Right ventricle myocardium superior (tissue), 1 donor: ENCODE measurements at regions not wholly inside any gene's neighbourhood (a gene's known extent, or its start where the extent isn't known, plus 50 kb on each side); places are given as distances from the start of the nearest gene placed in this dataset.

Experiments
- ATAC-seq: fragments of 200-7000 bp; cut with Tn5 transposase; one replicate; pipeline ENCODE4 v1.9.1; 2020; ENCODE audit warnings: mild to moderate bottlenecking; ENCODE audit not compliant: poor library complexity
- DNase-seq: peaks from one replicate; pipeline ENCODE4 v3.0.0-alpha.2; 2020
- intact Hi-C: fragments of 100-400 bp; cut with DNase I; formaldehyde crosslinking; loops from one replicate; pipeline ENCODE4 v1.11.2; 2022
- donor health status: DM: no; HTN: yes; CAD: no; lungs with severe emphysema.

DNA sequence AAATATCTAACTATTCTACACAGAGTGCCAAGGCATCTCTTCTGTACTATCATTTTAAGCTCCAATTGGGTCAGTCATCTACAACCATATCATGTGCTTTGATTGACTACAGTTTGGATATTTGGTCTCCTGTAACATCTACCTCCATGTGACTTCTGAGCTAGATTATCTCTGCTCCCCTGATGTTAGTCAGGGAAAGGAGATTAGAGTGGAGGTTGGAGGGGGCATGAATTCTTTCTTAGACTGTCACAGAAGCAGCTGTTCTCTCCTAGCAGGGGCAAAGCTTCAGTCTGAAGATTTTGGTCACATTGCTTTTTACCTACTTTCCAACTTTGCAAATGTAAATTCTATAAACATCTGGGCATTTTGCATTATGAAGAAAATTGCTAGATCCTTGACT, 62.6 kb upstream of the C4orf54 start:
- intact Hi-C loops = loop anchor here (10.0 kb wide), 1 partner anchor 85 kb away; no protein-coding TSS in a partner anchor
- DNase-seq (no peak), ATAC-seq (no peak)

DNA sequence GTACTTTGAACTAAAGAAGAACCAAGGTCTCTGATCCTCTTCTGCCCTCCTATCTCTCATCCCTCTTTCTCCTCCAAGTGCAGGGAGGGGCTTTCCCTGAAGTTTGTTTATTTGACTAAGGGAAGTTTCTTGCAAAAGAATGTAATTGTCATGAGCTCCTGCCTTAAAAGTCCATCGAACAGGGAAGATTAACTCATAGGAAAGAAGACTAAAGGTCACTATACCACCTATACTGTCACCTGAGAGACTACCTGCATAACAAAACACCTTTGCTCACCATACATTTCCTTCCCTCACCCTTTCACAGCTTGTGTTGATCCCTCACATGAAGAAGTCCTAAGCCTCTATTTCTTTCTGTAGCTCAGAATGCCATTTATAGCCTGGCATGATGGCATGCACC, 59.4 kb upstream of the C4orf54 start:
- no peak for ATAC-seq
- intact Hi-C loops = no loop called here

DNA sequence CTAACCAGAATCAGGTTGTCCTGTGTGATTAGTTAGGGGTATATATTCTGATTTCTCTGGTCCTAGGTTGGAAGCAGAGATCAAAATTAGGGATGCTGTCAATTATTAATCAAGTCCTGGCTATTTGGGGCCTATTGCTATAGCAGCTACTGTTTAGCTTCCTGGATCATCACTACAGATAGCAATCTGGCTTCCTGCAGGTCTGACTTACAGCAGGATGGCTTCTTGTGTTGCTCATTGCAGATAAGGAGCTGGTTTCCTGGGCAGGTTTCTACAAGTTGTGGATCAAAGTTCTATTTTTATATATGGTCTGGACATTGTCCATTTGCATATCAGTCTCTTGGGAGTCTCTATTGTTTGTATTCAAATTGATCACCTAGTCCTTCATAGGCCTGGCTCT, 57.7 kb upstream of the C4orf54 start:
- no peak for ATAC-seq
- intact Hi-C loops = no loop called here
- DNase-seq = no peak

More for the DNA sequence above, 59.4 kb upstream of the C4orf54 start:
- DNase-seq = no peak

DNA sequence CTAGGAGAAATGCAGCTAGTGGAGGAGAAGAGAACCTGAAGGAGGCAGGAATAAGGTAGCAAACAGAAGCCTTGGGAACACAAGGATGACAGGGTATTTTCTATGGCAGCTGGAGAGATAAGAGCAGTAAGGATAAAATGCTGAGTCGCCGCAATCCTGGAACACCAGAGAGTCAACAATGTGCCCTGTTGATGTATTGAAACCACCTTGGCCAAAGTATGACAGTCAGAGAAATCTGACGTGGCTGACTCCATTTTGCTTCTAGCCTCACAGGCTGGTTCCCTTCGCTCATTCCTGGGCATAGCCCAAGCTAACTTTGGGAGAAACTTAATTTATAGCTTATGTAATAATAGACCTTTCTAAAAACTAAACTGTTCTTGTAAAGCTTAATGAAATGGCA, 56.6 kb upstream of the C4orf54 start:
- DNase-seq (no peak), ATAC-seq (no peak)
- intact Hi-C loops = no loop called here

DNA sequence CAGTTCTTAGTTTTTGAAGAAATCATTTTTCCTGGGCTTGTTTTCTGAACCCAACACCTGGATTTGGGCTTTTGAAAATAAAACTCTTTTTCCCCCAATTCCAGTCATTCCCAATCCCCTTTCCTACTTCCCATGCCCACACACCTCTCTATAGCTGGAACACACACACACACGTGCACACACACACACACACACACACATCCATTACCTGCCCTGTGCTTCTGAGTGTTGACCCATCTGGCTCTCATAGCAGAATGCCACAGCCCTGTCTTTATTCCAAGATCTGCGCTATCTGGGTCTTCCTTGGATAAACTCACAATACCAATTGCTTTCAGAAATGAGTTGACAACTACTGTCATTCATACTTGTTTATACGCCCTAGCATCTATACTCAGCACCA, 54.9 kb upstream of the C4orf54 start:
- intact Hi-C loops = no loop called here
- ATAC-seq (no peak), DNase-seq (no peak)

DNA sequence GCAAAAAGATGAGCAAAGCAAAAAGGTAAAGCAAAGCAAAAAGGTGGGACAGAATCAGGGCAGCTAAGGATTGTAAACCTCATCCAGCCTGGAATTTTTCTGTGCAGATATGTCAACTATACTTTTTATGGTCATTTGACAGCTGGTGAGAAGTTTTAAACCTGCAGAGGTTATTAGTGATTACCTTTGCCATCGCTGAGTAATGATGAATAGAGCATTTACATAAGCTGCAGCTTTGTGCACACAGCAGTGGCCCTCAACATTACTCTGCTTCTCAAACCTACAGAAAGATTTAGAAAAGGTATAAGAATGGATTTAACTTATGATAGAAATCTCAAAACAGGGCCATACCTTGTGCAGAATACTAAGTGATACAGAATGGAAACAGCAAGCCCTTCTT, 54.5 kb upstream of the C4orf54 start:
- intact Hi-C loops = no loop called here
- ATAC-seq (no peak), DNase-seq (no peak)

DNA sequence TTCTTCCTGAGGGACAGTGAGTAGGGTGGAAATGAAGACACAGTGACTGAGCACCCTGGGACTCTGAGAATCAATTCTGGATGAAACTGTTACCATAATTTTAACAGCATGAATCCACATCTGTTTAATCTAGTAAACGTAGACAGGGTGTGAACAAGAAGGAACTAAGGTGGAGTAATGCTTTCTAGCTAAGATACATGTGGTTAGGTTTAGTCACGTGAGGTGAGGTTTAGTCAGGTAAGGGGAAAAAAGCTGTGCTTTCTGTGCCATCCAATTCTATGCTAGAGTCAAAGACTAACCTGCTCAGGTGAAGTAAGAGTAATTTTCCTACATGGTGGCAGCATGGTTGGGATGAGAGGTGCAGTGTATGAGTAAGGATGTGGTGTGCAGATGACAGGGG, 54.0 kb upstream of the C4orf54 start:
- intact Hi-C loops = no loop called here
- no peak for ATAC-seq

DNA sequence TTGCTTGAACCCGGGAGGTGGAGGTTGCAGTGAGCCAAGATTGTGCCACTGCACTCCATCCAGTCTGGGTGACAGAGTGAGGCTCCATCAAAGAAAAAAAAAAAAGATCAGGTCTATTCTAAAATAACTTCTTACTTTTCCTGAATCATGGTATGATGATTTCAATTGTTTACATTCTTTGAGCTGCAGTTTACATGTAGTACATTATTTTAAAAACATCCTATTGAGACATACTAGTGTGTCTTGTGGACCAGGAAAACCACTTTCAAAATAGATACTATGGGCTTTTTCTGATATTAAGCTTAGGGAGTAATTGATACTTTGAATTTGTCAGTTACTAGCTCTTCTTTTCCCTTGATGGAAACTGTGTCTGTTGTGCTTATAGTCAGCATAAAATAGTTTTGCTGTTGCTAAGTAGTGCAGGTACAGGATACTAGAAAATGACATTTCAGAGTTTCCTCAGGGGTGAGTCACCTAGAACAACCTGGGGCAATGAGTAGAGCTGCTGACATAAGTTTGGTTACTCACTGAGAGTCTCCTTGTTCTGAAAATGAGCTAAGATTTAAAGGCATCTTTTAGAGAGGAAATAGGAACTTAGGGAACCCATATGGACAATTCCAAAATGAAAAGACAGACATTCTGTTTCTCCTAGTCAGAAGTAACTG, 53.2 kb upstream of the C4orf54 start:
- no peak for ATAC-seq

More for the DNA sequence above, 54.0 kb upstream of the C4orf54 start:
- no peak for DNase-seq

DNA sequence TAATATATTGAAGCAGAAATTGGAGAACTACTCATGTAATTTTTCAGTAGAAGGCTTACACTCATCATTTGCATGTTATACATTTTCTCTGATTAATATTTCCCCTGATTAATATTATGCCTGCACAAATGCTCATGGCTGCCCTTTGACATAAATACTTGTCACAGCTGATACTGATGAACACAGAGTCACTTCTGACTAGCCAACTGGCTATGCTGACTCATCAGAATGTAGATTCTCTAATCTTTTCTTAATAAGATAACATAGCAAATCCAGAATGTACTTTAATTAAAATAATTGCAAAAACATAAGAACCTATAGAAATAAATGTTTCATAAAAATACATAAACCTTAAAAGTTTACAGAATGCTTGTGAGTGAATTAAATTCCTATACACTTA, 52.4 kb upstream of the C4orf54 start:
- DNase-seq (no peak), ATAC-seq (peak; percentile 57)
- intact Hi-C loops = no loop called here

More for the DNA sequence above, 53.2 kb upstream of the C4orf54 start:
- intact Hi-C loops = no loop called here
- DNase-seq = no peak

DNA sequence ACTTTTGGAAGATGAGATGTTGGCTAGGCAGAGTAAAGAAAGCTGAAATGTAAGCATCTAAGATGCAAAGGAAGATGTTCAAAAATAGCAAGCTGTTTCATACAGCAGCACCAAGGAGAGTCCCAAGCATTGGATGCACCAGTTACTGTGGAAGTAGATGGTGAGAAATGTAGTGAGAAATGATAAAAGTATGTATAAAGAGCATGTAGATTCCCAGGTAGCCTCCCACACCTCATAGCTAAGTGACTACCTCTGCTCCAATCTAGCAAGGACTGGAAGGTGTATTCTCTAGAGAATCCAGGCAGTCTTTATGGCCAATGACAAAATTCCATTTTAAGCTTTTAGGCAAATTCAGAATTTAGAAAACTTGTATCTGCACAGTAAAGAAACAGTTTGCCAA, 50.9 kb upstream of the C4orf54 start:
- no peak for ATAC-seq
- no peak for DNase-seq
- intact Hi-C loops = no loop called here
